Epithelial cell of esophagus (primary cell): ENCODE measurements at regions not wholly inside any gene's neighbourhood (a gene's known extent, or its start where the extent isn't known, plus 50 kb on each side); places are given as distances from the start of the nearest gene placed in this dataset.

Experiments
- DNase-seq: peaks from one replicate; pipeline ENCODE4 v3.0.0; 2010; ENCODE audit warnings: low read depth
- H3K4me3 ChIP-seq: 2 replicates; pipeline ENCODE4 v1.5.1; 2011; ENCODE audit warnings: mild to moderate bottlenecking, low read length, control low read depth
- CTCF ChIP-seq: IDR thresholded peaks from 2 replicates; pipeline ENCODE4 v1.5.1; 2011; ENCODE audit warnings: low read depth, mild to moderate bottlenecking, low read length, control low read depth, inconsistent platforms; ENCODE audit not compliant: insufficient read depth; ENCODE audit errors: missing control alignments

DNA sequence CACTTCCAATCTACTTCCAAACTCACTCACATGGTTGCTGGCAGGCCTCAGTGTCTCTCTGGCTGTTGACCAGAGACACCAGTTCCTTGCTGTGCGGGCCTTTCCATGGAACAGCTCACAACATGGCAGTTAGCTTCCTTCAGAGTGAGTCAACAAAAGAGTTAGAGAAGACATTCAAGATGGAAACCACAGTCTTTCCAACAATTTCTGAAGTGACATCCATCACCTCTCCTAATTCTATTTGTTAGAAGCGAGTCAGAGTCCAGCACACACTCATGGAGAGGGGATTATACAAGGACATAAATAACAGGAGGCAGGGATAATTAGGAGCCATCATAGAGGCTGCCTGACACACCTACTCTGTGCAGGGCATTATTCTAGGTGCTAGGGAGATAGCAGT, 62.5 kb upstream of the TMEM164 start:
- H3K4me3 ChIP-seq = no peak overlapping the region
- no peak for TF ChIP-seq CTCF
- DNase-seq = no peak

DNA sequence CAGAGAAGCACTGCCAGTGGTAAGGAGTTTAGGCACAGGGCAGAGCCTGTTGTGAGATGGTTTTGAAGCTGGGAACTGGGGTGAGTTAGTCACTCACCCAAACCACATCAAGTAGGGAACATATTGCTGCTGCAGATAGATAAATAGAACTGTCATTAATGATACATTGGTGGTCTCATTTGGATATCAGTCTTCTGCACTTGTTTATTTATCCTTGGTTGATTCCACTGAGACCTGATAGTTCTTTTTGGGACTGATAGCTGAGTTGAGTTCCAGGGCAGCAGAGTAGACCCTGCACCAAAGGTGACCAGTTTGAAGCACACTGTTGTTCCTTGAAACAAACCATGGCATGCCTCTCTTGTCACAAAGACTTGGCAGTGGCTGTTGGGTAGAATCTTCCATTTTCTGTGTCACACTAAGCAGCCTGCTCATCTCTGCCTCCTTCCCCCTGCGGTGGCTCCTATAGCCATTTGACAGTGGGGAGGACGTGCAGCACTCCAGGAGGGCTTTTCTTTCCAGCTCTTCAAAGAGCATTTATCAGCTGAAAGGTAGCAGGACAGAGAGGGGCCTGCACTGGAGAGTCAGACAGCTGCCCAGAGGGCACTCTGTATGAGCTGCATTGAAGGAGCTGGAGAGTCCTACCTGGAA, 59.7 kb upstream of the TMEM164 start:
- TF ChIP-seq CTCF = no peak
- no peak overlapping the region for H3K4me3 ChIP-seq
- no peak for DNase-seq

DNA sequence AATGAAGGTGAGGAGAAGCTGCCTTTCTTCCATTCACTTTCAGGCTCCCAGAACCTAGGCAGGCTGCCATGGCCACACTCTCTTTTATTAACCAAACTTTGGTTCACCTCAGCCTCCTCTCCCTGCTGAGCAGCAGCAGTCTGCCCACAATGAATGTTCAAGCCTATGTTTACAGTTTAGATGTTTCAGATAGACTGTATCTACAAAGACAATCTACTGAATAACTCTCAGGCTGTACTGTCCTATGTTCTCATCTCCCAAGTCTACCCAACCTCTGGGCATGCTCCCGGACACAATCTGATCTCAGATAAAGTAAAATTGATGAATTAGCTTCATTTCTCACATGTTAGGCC, 59.2 kb upstream of the TMEM164 start:
- TF ChIP-seq CTCF = no peak
- DNase-seq = no peak

DNA sequence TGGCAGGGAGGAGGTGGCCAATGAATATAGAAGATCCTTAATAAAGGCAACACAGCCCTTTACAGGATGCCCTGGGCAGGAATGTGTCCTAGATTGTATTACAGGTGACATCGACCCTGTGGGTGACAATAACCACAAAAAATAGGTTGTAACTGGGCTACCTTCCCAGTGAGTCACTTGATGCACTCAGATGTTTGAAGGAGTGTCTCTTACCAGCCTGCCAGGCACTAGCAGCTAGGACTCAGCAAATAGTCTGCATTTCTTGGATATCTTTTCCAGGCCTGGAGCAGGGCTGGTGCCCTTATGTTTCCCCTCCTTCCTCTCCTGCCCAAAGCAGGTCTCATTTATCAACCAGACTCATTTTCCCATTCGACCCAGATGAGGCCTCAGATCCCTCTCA, 50.9 kb upstream of the TMEM164 start:
- no peak for TF ChIP-seq CTCF
- peak; percentile 22 for DNase-seq
- no peak overlapping the region for H3K4me3 ChIP-seq

More for the DNA sequence above, 59.2 kb upstream of the TMEM164 start:
- H3K4me3 ChIP-seq = no peak overlapping the region

DNA sequence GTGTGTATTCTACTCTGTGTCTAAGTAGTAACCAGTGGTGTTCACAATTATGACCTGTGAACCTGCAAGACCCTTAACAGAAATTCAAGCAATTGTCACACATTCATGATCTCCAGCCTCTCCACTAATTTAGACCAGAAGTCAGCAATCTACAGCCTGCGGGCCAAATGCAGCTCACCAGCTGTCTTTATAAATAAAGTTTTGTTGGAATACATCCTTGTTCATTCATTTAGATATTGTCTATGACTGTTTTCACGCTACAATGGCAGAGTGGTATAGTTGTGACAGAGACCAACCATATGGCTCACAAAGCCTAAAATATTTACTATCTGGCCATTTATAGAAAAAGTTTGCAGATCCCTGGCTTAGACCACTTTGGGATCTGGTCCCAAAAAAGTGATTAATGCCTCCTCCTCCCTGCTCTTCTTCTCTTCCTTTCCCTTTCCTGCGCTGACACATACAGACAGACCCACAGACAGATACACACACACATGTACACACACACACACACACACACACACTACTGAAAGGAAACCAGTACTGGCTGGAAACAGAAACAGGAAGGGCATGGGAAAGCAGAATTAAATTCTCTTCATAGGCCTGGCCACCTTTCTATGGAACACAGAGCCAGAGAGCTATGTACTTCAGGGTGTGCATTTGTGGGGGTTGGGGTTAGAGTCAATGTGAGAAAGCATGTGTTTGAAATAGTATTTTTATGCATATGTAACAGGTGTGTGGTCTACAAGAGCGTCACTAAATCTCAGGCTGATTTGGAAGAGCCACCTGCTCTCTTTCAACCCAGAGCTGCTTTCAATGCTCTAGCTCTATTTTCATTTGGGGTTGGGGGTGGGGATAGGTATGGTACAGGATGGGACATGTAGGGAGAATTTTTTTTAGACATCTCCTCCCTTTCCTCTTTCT, 49.7 kb upstream of the TMEM164 start:
- H3K4me3 ChIP-seq = no peak overlapping the region
- TF ChIP-seq CTCF = no peak
- DNase-seq = no peak
